ENCODE measurements at regions not wholly inside any gene's neighbourhood (a gene's known extent, or its start where the extent isn't known, plus 50 kb on each side); places are given as distances from the start of the nearest gene placed in this dataset.

DNA sequence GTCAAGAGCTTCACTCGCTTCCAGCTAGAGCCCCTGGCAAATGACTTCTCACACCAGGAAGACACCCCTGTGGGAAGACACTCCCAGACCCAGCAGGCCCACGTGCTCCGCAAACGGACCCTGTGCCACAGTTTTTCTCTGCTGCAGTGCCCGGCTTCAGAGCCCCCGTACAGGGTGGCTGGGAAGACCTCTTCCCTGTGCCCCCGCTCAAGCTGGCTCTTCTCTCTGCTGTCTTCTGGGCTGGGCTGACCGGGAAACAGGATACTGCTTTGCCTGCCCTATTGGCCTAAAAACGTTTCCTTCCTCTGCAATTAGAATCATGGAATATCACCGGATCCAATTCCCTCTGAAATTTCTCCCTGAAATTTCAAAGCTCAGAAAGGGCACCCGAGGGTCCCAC, 63.7 kb upstream of the CRHR1 start:
- Histone ChIP-seq H3K4me2 (ENCODE audit: insufficient read depth, low read length) (no peak overlapping the region), H3K27ac (ENCODE audit: insufficient read depth, low read depth, low read length) (no peak overlapping the region), H4K20me1 (replicated peaks; ENCODE audit: control insufficient read depth, extremely low read depth, insufficient read depth, low read length) (no peaks in the 10 kb centered on the region), H3K9ac (replicated peaks; ENCODE audit: extremely low read depth, insufficient read depth, low read length) (no peak overlapping the region), H3K36me3 (ENCODE audit: control insufficient read depth in 2 of 2, extremely low read depth in 1 of 2, insufficient read depth in 2 of 2, low read length in 2 of 2) (no peaks in the 10 kb centered on the region), H2AFZ (ENCODE audit: low read depth, low read length) (no peak overlapping the region), H3K9me1 (replicated peaks; ENCODE audit: control insufficient read depth, extremely low read depth, insufficient read depth, low read length) (no peaks in the 10 kb centered on the region), H3K9me3 (replicated peaks; ENCODE audit: control insufficient read depth, insufficient read depth, low read length) (no peaks in the 10 kb centered on the region), H3K27me3 (ENCODE audit: control insufficient read depth in 2 of 2, insufficient read depth in 2 of 2, low read length in 2 of 2) (peaks cover 3 to 19% of the 10 kb centered on the region in 2 experiments), H3K4me3 (replicated peaks in 1 of 3; ENCODE audit: insufficient read depth in 1 of 3, low read depth in 1 of 3, low read length in 3 of 3) (no peak overlapping the region), H3K79me2 (ENCODE audit: control insufficient read depth, insufficient read depth, low read length) (no peaks in the 10 kb centered on the region), H3K4me1 (ENCODE audit: control insufficient read depth, extremely low read depth, insufficient read depth, low read length) (no peaks in the 10 kb centered on the region)
- TF ChIP-seq, protein P1, sequence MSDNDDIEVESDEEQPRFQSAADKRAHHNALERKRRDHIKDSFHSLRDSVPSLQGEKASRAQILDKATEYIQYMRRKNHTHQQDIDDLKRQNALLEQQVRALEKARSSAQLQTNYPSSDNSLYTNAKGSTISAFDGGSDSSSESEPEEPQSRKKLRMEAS (IDR thresholded peaks at IDR 0.05; ENCODE audit: insufficient read depth, insufficient read length): no peak
- TF ChIP-seq POLR2A (IDR thresholded peaks at IDR 0.05; ENCODE audit: low read depth, low read length) (no peak), JUN (IDR thresholded peaks at IDR 0.05; ENCODE audit: borderline replicate concordance, insufficient read depth, insufficient read length, low read depth) (no peak), MYC (IDR thresholded peaks at IDR 0.05; ENCODE audit: low read depth, low read length) (no peak), FOS (IDR thresholded peaks at IDR 0.05; ENCODE audit: borderline replicate concordance, insufficient read depth, low read length) (no peak), EZH2 (IDR thresholded peaks at IDR 0.05; ENCODE audit: borderline replicate concordance, low read depth, low read length, severe bottlenecking) (no peak), POLR2AphosphoS5 (IDR thresholded peaks at IDR 0.05; ENCODE audit: insufficient read depth, low read depth, low read length) (no peak), GATA2 (IDR thresholded peaks at IDR 0.05; ENCODE audit: insufficient read depth, insufficient read length, low read depth, low read length) (no peak)
- TF ChIP-seq, protein P2, sequence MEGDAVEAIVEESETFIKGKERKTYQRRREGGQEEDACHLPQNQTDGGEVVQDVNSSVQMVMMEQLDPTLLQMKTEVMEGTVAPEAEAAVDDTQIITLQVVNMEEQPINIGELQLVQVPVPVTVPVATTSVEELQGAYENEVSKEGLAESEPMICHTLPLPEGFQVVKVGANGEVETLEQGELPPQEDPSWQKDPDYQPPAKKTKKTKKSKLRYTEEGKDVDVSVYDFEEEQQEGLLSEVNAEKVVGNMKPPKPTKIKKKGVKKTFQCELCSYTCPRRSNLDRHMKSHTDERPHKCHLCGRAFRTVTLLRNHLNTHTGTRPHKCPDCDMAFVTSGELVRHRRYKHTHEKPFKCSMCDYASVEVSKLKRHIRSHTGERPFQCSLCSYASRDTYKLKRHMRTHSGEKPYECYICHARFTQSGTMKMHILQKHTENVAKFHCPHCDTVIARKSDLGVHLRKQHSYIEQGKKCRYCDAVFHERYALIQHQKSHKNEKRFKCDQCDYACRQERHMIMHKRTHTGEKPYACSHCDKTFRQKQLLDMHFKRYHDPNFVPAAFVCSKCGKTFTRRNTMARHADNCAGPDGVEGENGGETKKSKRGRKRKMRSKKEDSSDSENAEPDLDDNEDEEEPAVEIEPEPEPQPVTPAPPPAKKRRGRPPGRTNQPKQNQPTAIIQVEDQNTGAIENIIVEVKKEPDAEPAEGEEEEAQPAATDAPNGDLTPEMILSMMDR (IDR thresholded peaks at IDR 0.05; ENCODE audit: extremely low read depth in 1 of 2, insufficient read depth in 1 of 2, low read depth in 1 of 2, low read length in 2 of 2): no peak
- no peak for FAIRE-seq
- ChIA-PET POLR2A (interaction anchor here (0.6 kb wide), 1 partner anchor 24 kb away, joined by 6 read pairs; no protein-coding TSS in a partner anchor), CTCF (interaction anchor here (0.6 to 2.3 kb wide), 9 partner anchors 9 to 132 kb away, joined by 3 to 10 read pairs (median 3); no protein-coding TSS in a partner anchor)
- BruUV-seq (replicated peaks): no TSS peak
- intact Hi-C loops (cut with micrococcal nuclease): no loop called here
- dilution Hi-C loops (cut with MboI; ENCODE audit: extremely low pct_ligation_motif_present, low sequenced_read_pairs): no loop called here
- no peak for DNase-seq (ENCODE audit: low read depth, low spot score)
